GM18868 (cell line): ENCODE measurements at regions not wholly inside any gene's neighbourhood (a gene's known extent, or its start where the extent isn't known, plus 50 kb on each side); places are given as distances from the start of the nearest gene placed in this dataset.
"Not testable (repeated sequence)": the region's sequence is repeated elsewhere in the genome, so short reads cannot be mapped to it uniquely, and the experiment has no call there.

Source experiments
- ATAC-seq: cut with Tn5 transposase; IDR thresholded peaks from one replicate; pipeline ENCODE4 v1.9.1; 2021; ENCODE audit warnings: mild to moderate bottlenecking, moderate library complexity; ENCODE audit not compliant: unreplicated experiment

DNA sequence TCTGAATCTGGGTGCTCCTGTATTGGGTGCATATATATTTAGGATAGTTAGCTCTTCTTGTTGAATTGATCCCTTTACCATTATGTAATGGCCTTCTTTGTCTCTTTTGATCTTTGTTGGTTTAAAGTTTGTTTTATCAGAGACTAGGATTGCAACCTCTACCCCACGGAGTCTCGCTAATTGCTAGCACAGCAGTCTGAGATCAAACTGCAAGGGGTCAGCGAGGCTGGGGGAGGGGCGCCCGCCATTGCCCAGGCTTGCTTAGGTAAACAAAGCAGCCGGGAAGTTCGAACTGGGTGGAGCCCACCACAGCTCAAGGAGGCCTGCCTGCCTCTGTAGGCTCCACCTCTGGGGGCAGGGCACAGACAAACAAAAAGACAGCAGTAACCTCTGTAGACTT, 421.8 kb downstream of the CSNK1G3 start:
- not testable (repeated sequence) for ATAC-seq

DNA sequence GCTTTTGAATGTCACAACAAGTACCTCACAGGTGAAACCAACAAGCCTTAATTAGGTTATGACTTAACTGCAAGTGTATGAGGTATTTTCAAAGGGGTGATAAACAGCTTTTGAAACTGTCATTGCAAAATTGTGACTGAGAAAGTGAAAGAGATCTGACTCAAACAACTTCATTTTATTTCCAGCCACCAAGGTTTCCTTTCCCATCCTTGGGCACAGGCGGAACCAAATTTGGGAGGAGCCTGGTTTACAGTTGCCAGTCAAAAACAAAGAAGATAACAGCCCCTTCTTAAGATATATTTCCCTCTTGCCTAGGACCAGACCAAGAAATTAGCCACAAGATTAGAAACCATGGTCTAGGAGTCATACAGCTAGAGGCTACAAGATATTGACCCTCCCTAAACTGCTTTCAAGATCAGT, 417.1 kb downstream of the CSNK1G3 start:
- peak; percentile 74 for ATAC-seq

DNA sequence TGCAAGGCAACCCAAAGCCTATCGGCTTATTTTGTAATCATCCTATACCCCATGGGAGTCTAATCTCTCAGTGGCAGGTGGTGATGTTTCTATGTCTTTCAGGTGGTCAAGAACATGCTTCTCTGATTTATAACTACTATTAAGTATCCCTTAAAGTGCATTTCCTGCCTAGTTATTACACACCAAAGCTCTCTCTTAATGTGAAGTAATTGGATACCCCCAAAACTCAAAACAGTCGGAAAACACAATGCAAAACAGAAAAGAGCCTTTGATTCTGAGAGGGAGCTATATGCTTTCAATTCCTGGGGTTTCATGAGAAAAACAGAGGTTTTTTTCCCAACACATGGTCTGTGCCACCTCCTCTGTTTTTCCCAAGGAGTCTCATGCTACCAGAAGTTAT, 416.4 kb downstream of the CSNK1G3 start:
- ATAC-seq: no peak

DNA sequence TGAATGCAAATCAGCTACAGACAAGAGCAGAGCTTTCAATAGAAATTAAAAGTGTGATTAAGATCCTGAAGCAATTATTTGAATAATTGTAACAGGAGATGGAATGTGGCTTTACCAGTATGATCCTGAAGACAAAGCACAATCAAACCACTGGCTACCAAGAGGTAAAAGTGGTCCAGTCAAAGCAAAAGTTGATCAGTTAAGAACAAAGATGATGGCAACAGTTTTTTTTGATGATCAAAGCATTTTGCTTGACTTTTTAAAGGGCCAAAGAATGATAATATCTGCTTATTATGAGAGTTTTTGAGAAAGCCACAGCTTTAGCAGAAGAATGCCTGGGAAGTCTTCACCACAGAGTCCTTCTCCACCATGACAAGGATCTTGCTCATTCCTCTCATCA, 409.2 kb downstream of the CSNK1G3 start:
- no peak for ATAC-seq

DNA sequence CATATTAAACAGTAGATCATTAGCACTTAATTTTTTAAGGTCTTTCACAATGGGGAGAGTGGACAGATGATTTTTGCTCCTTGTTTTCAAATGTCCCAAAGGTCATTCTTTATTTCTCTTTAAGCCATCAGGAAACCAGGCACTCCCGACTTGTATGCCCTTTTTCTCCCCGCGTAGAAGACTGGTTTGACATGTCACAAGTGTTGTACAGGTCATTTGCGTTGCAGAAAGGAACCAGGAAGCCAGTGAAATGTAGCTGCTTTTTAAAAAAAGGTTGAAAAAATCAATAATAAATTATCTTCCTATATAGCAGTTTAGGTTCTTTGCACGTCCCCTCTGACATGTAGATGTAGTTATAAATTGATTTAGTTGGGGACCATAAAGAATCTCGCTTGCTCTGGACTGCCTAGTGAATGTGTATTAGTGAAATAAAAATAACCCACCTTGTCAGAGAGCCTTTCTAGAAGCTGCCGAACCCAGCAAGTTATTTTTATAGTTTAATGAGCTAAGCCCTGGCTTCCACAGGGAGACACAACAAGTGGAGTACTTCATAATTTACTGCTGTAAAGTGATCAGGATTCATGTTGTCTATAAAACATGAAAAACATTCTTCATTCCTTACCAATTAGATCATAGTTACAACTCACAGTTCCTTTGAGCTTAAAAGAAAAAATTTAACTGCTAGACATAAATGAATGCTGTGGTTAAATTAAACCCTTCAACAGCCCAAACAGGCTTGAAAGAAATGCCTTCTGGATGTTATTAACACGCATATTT, 404.6 kb downstream of the CSNK1G3 start:
- ATAC-seq: no peak

DNA sequence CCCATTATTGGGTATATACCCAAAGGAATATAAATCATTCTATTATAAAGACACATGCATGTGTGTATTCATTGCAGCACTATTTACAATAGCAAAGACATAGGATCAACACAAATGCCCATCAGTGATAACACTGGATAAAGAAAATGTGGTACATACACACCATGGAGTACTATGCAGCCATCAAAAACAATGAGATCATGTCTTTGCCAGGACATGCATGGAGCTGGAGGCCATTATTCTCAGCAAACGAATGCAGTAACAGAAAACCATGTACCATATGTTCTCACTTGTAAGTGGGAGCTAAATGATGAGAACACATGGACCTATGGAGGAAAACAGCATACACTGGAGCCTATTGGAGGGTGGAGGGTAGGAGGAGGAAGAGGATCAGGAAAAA, 402.4 kb downstream of the CSNK1G3 start:
- ATAC-seq: no peak

DNA sequence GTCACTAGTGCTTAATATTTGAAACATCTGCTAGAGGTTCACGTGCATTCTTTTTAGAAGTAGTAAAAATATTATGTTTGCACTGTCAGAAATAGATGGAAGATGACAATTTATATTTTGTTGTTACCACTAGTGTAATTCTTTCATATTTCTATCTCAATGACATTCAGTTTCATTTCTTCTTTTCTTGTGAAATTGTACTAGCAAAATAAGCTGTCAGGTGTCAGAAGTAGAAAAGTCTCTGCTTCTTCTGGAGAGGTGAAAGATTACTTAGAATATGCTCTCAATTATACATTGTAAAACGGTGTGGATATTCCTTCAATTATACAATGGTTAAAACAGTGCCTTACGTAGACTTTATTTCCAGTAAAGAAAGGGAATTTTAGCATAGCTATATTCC, 395.4 kb downstream of the CSNK1G3 start:
- peak; percentile 65 for ATAC-seq

DNA sequence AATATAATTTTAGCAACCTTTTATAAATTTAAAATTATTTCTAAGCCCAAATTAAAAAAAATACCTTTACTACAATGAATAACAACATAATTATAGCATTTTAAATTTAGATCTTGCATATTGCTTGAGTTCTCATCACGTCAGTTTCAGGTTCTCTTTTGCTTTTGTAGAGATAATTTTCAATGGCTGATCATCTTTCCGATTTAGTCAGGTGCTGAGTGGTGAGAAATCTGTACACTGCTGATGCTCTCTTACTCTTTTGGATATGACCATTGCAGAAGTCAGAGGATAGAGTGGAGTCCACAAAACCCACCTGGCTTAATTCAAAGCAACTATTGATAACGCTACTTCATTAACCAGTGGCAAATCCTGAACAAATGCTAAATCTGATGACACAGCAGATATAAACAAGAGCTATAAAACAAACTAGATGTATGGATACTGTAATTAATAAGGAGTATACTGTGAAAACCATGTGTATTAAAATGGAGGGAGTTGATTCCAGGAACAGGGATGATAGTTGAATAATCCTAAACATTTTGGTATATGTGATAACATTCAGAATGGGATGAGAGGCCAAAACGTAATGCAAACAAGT, 394.8 kb downstream of the CSNK1G3 start:
- peak; percentile 40 for ATAC-seq

DNA sequence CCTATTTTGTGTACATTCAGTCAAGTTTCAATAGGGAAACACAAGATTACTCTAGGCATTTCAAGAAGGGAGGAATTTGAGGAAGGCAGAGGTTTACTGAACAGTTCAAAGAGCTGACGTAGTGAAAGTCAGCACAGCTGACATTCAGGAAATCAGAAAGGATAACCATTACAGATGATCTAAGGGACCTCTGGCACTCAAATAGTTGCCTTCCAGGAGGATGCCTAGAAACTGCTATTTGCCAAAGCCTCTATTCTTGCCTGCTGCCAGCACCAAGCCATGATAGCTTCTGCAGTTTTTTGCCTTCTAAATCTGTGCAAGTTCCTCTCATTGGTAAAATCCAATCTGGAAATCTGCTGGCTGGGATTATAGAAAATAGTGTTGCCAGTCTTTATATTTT, 373.1 kb downstream of the CSNK1G3 start:
- no peak for ATAC-seq

DNA sequence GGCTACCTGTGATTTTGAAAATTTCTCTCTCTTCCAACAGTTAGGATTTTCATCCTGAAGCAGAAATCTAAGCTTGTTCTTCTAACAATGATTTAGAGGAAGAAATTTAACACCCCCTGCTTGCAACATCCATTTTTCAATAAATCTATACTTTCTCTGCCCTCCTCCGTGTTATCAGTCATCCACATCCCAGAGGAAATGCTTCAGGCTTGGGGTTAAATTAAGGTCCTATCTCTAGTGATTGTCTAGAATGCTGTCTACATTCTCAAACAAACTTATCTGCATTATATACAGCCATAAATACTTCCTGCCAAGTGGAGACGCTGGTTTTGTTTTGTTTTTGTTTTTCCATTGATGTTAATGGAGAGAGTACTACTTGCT, 371.0 kb downstream of the CSNK1G3 start:
- no peak for ATAC-seq

DNA sequence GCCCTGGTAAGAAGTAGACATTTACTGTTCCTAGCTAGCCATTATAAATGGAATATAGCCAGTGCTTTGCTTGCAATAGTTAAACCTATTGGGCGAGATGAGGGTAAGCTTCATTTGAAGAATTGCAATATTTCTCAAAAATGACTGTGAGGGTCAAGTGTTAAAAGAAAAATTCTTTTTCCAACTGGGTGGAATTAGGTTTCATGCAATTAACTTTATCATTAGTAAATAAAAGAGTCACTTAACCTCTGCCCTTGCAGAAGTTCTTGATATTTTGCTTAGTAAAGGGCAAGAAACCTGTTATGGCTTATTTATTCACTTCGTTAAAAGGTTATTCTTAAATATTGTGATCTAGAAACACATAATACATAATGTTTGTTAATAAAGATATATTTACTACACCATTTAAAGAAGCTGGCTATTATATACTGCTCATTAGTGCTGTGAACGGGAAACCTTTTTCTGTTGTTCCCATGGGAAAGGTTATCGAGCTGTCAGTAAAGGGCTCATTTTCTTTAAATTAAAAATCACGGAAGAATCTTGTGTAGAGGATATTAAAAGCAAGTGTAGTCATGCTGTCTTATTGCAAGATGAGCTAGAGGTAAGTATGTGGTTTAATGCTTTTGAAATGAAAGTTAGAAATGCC, 370.5 kb downstream of the CSNK1G3 start:
- no peak for ATAC-seq

DNA sequence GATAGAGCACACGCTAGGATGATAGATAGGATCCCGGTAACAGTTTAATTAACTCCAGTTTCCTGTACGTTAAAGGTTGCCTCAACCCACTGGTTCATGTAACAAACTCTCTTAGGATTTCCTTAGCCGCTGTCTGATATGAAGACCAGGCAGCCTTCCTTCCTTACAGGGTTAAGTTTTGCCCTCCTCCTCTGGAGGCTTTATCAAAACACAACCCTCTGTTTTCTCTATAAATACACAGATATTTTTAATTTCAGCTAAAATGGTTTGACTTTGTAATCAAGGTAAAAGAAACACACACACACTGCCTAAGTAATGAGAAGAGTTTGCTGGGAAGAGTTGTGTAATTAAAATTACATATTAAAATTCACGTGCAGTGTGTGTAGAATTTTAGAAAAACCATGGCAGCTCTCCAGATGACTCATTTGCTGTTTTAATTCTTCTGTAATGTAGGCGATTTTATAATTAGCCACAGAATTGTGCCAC, 369.8 kb downstream of the CSNK1G3 start:
- no peak for ATAC-seq

DNA sequence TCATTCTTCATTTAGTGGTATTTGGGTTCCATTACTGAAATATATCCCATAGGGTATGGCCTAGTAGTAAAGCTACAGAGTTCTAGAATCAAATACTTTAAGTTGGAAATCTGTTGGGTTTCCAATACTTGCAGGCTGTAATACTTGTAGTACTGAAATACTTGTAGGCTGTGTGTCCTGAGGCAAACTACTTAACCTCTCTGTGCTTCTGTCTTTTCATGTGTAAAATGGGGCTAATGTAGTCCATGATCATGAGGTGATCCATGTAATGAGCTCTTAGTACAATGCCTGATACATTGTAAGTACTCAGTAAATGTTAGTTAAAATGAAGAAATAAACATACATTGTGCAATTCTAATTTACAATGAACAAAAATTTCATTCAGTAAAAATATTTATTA, 368.9 kb downstream of the CSNK1G3 start:
- no peak for ATAC-seq

DNA sequence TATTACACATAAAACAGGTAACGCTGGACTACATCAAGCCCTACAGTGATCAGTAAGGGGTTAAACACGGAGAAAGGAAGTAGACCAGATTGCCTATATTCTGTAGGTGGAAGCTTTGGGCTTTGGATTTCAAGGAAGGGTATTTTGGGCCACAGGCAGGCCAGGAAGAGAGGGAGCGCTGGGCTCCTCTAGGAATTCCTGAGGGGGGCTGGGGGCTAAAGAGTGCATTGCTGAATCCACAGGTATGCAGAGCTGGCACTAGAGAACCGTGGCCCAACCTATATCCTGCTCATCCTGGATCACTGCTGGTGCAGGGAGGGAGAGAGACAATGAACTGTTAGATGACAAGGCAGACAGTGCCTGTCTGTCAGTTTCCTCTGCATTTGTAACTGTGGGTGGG, 367.1 kb downstream of the CSNK1G3 start:
- ATAC-seq: no peak

DNA sequence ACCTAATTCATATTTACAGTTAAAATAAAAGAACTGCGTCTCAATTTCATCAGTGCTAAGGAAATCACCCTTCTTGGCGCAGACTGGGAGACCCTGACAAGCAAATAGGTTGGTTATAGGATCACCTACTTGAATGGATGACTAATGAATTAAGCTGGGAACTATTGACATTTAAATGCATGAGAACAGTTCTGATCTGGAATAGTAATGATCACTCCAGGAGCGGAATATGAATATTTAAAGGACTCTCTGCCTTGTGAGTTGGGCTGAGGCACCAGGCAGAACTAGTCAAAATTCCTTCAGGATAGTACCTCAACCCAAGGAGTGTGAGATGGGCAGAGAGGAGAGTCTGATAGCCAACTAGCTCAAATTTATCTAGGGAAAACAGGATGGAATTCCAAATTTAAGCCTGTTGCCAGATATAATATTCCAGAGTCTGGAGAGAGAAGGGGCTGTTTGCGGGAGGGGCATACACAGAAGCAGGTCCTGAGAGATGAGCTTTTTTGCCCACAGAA, 364.4 kb downstream of the CSNK1G3 start:
- ATAC-seq: no peak

DNA sequence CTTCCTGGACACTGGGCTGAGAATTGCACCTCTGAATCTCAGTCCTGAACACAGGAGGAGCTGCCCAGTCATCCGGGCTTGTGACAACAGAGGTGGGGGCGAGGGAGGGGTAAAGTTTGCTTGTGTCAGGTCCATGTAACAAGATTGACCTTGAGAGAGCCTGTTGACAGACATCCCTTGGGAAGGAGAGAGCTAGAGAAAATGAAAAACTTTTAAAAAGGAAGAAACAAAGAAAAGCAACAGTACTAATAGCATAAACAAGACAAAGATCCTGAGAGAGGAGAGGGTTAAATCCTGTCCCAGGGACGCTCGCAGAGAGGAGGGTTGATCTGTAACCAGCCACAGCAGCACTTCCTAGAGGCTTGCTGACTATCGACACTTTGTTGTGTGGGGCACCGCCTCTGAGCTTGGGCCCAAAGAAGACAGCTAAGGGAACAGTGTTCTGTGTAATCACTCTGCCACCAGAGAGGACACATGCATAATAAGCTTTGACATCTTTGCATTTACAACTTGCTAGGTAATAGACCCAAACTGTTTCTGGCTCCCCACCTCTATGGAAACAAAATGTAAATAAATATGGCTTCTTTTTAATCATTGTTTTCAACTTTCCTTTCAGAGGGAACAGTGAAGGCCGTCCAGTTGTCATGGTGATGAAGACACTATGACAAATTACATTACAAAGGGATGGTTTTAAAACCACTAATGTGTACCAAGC, 363.7 kb downstream of the CSNK1G3 start:
- no peak for ATAC-seq

DNA sequence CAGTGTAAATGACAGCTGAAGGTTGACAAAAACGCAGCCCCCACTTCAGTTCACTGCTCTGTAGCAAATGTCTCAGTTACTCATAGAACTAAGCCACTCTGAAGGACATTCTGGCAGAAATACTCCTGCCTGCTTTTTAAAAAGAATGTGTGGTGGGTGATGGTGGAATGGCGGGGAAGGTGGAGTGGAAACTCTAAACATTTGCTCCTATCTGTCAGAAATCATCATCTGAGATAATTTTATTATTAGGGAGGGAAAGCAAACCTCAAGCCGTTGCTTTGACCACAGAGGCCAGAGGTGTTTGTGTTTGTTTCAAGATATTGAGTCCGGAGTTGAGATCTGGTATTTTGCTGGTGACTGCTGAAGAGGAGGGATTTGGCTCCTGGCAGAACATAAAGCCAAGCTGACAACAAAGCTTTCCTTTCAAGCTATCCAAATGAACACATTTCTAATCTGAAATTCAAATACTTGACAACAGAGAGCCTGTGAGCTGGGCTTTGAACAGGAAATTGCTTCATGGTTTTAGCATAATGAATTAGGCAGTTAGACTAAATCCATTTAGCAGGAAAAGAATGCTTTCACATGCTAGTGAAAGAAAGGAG, 362.7 kb downstream of the CSNK1G3 start:
- no peak for ATAC-seq

DNA sequence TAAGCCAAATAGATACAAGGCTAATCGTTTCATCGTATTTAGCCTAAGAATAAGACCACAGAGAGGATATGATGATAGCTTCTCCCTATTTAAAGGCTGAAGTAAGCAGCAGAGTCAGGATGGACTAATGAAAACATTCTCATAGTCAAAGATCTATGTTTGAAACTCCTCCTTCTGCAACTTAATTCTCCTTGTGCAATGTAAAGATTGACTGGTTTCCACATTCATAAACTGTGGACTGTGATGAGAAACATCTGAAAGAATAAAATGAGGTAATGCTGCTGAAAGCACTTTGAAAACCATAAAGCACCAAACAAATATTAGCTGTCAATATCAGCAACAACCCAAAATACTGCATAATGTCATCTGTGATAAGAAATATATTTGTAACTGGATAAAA, 361.9 kb downstream of the CSNK1G3 start:
- no peak for ATAC-seq

DNA sequence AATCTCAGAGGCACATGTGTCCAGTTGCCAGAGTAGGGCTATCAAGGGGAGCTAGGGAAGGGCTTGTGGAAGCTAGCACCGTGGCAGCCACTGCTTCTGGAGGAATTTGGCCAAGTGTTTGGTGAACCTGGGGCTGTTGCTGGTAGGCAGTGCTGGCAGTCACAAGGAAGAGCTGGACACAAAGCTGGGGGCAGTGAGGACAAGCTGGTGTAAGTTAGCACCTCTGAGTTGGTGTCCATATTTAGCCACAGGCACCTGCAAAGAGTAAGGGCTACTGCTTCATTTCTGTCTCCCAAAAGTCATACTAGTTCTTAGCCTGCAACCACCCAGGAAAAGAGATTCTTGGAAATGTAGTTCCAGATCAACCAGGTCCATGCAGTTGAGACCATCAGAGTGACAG, 359.4 kb downstream of the CSNK1G3 start:
- ATAC-seq: no peak

DNA sequence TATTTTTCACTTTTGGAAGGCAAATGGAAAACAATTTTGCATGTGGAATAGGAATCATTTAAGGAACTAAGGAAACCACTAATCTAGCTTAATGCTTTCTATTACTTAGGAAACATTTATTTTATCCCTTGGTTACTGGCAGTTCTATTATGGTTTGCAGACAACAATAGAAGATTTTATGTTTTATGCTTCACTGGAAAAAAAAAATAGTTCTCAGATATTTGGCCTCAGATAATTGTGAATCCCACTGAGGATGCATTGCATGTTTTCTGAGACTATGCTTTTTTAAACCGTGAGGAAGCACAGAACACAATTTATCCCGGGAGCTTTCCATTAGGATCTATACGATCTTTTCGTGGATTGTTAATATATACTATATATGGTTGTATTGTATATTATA, 356.9 kb downstream of the CSNK1G3 start:
- no peak for ATAC-seq

DNA sequence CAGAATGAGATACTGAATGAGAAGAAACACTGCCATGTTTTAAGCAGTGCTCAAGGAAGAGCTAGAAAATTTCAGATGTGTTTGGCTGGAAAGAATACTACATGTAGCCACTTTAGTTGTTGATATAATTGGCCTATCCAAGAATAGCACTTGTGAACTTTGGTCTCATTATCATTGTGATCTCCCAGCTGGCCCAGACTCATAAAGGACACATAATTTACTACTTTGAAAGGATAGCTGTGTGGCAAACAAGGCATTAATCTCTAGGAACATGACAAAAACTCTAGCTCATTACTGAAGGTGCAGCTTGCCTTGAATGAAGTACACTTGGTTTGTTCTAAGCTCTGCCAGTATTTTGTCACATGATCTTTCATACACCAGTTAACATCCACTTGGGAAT, 356.3 kb downstream of the CSNK1G3 start:
- ATAC-seq: no peak
